Left ventricle myocardium inferior (tissue), 1 donor: ENCODE measurements at regions not wholly inside any gene's neighbourhood (a gene's known extent, or its start where the extent isn't known, plus 50 kb on each side); places are given as distances from the start of the nearest gene placed in this dataset.

Experiments
- DNase-seq: peaks from one replicate; pipeline ENCODE4 v3.0.0-alpha.2; 2020
- H3K27ac ChIP-seq: fragments of 200-600 bp; replicated peaks from 2 replicates; pipeline ENCODE4 v1.8.0; 2021
- H3K27me3 ChIP-seq: fragments of 200-600 bp; 2 replicates; pipeline ENCODE4 v1.8.0; 2021; ENCODE audit warnings: low read depth
- H3K36me3 ChIP-seq: fragments of 200-600 bp; 2 replicates; pipeline ENCODE4 v1.8.0; 2021
- H3K4me1 ChIP-seq: fragments of 200-600 bp; 2 replicates; pipeline ENCODE4 v1.8.0; 2021
- H3K4me3 ChIP-seq: fragments of 200-600 bp; 2 replicates; pipeline ENCODE4 v1.8.0; 2021; ENCODE audit warnings: mild to moderate bottlenecking, moderate library complexity
- H3K9me3 ChIP-seq: fragments of 200-600 bp; replicated peaks from 2 replicates; pipeline ENCODE4 v1.8.0; 2021
- intact Hi-C: fragments of 100-400 bp; cut with micrococcal nuclease; formaldehyde crosslinking; loops from one replicate; pipeline ENCODE4 v1.11.0; 2022
- TF ChIP-seq, protein P1 (sequence below): fragments of 200-600 bp; IDR thresholded peaks from 2 replicates; pipeline ENCODE4 v1.8.0; 2021; ENCODE audit warnings: antibody characterized with exemption, mild to moderate bottlenecking, borderline replicate concordance
- donor health status: DM: no; HTN: yes; CAD: no; lungs with severe emphysema.

DNA sequence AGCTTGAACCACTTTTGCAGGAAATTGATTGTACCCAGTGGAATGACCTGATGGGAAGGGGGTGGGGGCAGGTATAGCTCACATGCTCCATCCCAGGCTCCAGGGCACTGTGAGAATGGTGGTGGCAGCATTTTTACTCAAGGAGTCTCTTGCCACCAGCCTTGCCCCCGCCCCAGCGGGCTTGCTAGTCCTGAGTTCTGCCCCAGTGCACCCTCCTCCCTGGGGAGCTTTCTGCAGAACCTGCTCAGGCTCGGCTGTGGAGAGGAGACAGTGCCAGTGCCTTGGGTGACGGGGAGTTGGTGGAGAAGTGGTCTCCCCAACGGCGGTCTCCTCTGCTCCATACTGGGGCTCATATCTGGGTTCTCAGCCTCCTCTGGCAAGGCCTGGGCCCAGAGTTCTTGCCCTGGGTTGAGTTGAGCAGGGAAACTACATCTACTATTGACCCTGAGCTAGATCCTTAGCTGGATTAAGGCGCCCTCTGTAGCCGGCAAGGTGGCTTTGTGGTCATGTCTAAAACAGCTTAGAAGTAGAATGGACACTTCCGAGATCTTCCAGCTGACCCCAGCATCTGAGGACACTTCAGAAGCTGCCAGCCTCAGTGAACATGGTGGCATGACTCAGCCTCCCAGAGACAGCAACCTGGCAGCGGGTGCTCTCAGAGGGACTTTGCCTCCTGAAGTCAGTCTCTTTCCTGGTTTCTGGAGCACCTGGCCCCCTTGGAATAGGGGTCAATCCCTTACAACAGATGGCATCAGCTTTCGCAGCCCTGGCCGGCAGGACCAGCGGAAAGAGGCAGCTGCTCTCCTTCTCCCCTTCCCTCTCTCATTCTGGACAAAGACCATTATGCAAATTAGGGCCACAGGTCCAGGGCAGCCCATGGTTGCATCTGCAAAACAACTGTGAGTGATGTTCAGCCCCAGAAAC is 363.4 kb upstream of the MKI67 start:
- TF ChIP-seq, protein P1, sequence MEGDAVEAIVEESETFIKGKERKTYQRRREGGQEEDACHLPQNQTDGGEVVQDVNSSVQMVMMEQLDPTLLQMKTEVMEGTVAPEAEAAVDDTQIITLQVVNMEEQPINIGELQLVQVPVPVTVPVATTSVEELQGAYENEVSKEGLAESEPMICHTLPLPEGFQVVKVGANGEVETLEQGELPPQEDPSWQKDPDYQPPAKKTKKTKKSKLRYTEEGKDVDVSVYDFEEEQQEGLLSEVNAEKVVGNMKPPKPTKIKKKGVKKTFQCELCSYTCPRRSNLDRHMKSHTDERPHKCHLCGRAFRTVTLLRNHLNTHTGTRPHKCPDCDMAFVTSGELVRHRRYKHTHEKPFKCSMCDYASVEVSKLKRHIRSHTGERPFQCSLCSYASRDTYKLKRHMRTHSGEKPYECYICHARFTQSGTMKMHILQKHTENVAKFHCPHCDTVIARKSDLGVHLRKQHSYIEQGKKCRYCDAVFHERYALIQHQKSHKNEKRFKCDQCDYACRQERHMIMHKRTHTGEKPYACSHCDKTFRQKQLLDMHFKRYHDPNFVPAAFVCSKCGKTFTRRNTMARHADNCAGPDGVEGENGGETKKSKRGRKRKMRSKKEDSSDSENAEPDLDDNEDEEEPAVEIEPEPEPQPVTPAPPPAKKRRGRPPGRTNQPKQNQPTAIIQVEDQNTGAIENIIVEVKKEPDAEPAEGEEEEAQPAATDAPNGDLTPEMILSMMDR: no peak
- Histone ChIP-seq H3K4me3 (no peak overlapping the region), H3K27me3 (peaks cover 12% of the 10 kb centered on the region), H3K36me3 (no peaks in the 10 kb centered on the region), H3K27ac (no peak overlapping the region), H3K9me3 (peaks cover 10% of the 10 kb centered on the region), H3K4me1 (no peaks in the 10 kb centered on the region)
- intact Hi-C loops: no loop called here
- DNase-seq: no peak

DNA sequence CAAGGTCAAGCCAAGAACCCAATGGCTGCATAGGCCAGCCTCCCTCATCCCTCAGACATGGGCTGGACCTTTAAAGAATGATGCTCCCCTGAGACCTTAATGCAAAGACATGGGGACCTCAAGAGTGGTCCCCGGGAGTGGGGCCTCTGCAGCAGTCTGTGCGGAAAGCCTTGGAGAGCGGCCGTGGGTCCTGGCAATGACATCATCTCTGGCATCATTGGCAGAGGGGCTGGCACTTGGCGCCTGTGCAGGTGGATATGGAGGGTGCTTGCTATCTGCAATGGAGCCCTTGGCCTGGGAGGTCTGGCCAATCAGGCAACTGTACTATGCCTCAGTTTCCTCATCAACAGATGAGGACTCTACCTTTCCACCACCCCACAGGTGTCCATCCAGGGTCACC is 365.5 kb upstream of the MKI67 start:
- H3K27me3 ChIP-seq: peaks cover 10% of the 10 kb centered on the region
- TF ChIP-seq, protein P1: no peak
- H3K36me3 ChIP-seq: no peaks in the 10 kb centered on the region
- H3K9me3 ChIP-seq: peaks cover 5% of the 10 kb centered on the region
- no peak overlapping the region for H3K4me3 ChIP-seq
- DNase-seq: no peak
- intact Hi-C loops: no loop called here
- no peaks in the 10 kb centered on the region for H3K4me1 ChIP-seq
- no peak overlapping the region for H3K27ac ChIP-seq

DNA sequence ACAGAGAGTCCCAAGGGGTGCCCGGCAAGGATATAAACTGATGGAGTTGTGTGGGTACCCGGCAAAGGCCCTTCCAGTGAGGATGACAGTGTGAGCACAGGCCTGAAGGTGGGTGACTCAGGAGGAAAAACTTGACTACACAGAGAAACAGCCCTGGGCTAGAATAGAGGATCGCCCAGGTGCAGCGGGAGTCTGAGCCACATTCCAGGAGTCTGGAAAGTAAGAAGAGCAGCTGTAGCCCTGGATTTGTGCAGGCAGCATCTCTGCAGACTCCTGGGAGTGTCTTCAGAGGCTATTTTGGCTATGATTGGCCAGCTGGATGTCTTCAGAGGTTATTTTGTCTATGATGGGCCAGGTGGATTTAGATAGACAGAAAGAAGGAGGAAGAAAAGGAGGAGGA is 367.6 kb upstream of the MKI67 start:
- DNase-seq: no peak
- Histone ChIP-seq H3K36me3 (no peaks in the 10 kb centered on the region), H3K4me1 (no peaks in the 10 kb centered on the region), H3K4me3 (no peak overlapping the region), H3K9me3 (no peaks in the 10 kb centered on the region), H3K27ac (no peak overlapping the region), H3K27me3 (peaks cover 4% of the 10 kb centered on the region)
- intact Hi-C loops: no loop called here
- TF ChIP-seq, protein P1: no peak

DNA sequence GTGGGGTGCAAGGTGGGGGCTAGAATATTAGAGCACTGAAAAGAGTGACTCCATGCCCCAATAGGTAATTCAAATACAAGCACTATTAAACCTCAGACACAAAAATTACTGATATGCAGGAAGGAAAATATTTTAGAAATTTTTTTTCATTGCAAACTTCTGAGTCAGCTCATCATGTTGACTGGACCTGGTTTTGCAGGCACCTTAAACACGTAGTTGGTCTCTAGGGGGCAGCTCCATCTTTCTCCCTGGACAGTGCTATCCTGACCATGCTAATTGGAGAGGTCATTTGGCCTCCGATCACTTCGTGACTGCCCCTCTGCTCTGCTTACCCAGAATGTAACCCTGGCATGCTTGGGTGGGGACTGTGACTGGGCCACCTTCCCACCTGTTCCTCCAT is 368.4 kb upstream of the MKI67 start:
- no peaks in the 10 kb centered on the region for H3K9me3 ChIP-seq
- TF ChIP-seq, protein P1: no peak
- intact Hi-C loops: no loop called here
- H3K27ac ChIP-seq: no peak overlapping the region
- H3K27me3 ChIP-seq: peaks cover 4% of the 10 kb centered on the region
- H3K4me1 ChIP-seq: no peaks in the 10 kb centered on the region
- H3K4me3 ChIP-seq: no peak overlapping the region
- H3K36me3 ChIP-seq: no peaks in the 10 kb centered on the region
- DNase-seq: no peak

DNA sequence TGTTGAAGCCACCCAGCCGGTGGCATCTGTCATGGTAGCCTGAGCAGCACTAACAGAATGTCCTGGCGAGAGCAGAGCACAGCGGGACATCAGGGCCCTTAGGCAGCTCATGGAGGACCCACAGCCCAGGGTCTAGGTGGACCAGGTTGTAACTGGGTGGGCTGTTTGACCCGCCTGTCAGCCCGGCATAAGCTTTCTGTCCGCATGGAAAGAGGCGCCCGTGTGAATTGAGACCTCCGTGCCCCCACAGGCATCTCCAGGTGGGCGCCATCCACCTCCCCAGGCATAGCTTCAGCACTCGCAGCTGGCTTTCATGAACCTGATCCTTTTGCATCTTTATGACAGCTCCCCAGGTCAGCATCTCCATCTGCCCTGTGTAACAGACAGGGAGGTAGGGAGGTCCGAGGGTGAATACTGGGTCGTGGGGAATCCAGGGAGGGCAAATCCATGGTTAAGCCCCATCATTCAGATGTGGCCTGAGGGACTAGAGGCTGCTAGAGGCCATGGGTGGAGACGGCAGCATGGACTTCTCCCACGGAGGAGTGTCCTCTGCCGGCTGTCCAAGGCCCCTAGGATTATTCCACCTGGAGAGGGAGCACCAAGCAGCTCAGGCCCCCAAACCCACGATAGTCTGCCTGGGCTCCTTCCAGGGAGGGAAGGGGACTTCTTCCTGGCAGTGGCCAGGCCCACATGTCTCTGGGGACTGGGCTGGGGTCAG is 371.6 kb upstream of the MKI67 start:
- peaks cover 24% of the 10 kb centered on the region for H3K27me3 ChIP-seq
- no peak for DNase-seq
- no peak overlapping the region for H3K4me3 ChIP-seq
- H3K36me3 ChIP-seq: no peaks in the 10 kb centered on the region
- TF ChIP-seq, protein P1: no peak
- no peaks in the 10 kb centered on the region for H3K9me3 ChIP-seq
- H3K4me1 ChIP-seq: no peaks in the 10 kb centered on the region
- no peak overlapping the region for H3K27ac ChIP-seq
- intact Hi-C loops: no loop called here
